B cell (primary cell): ENCODE measurements at regions not wholly inside any gene's neighbourhood (a gene's known extent, or its start where the extent isn't known, plus 50 kb on each side); places are given as distances from the start of the nearest gene placed in this dataset.

ENCODE experiments used
- ATAC-seq: fragments of 200-7000 bp; cut with Tn5 transposase; one replicate; pipeline ENCODE4 v1.10.0; 2021; ENCODE audit warnings: low read depth, mild to moderate bottlenecking, moderate number of reproducible peaks, moderate library complexity
- CTCF ChIA-PET: fragments of 350-600 bp; sonication (Branson Sonifier 250); formaldehyde crosslinking; loops from one replicate; lab custom pipeline; 2021; ENCODE audit warnings: antibody characterized with exemption, inconsistent platforms; lab: Charles Lee
- POLR2A ChIA-PET: fragments of 350-600 bp; sonication (Branson Sonifier 250); formaldehyde crosslinking; loops from one replicate; lab custom pipeline; 2021; ENCODE audit warnings: antibody characterized with exemption; lab: Charles Lee
- DNase-seq: peaks from one replicate; pipeline ENCODE4 v3.0.0; 2013
- H2AFZ ChIP-seq: 2 replicates; pipeline ENCODE4 v1.6.1; 2012; ENCODE audit warnings: mild to moderate bottlenecking, low read depth, low read length; ENCODE audit not compliant: insufficient read depth, poor library complexity, severe bottlenecking
- H3K27ac ChIP-seq, 2 donors: 1 replicate in 1 of 2; 2 replicates in 1 of 2; pipeline ENCODE4 v1.5.1; 2012 to 2013; ENCODE audit warnings: low read length in 2 of 2, mild to moderate bottlenecking in 2 of 2, moderate library complexity in 1 of 2
- H3K27me3 ChIP-seq, 4 experiments: fragments of 200-600 bp in 1 of 4; sonication (generic) in 1 of 4; replicated peaks in 1 of 4; 1 replicate in 2 of 4; 2 replicates in 2 of 4; pipeline versions ENCODE4 v1.6.1 to v1.7.0; 2013 to 2016; ENCODE audit warnings: low read length in 3 of 4, mild to moderate bottlenecking in 2 of 4, mixed read lengths in 1 of 4, moderate library complexity in 1 of 4; ENCODE audit not compliant: insufficient read depth in 4 of 4, control insufficient read depth in 3 of 4; ENCODE audit errors: control extremely low read depth in 1 of 4
- H3K36me3 ChIP-seq, 2 experiments: replicated peaks in 1 of 2; 1 replicate in 1 of 2; 2 replicates in 1 of 2; pipeline versions ENCODE4 v1.6.1 to v1.7.1; 2013; ENCODE audit warnings: low read length in 1 of 2; ENCODE audit not compliant: insufficient read depth in 2 of 2, control insufficient read depth in 1 of 2; ENCODE audit errors: control extremely low read depth in 1 of 2, extremely low read depth in 1 of 2
- H3K4me1 ChIP-seq, 2 donors: fragments of 200-600 bp in 1 of 2; sonication (generic) in 1 of 2; 1 replicate in 1 of 2; 2 replicates in 1 of 2; pipeline versions ENCODE4 v1.5.1 to v1.6.1; 2013 to 2017; ENCODE audit warnings: low read length in 2 of 2; ENCODE audit not compliant: control insufficient read depth in 2 of 2, insufficient read depth in 2 of 2
- H3K4me2 ChIP-seq: replicated peaks from 2 replicates; pipeline ENCODE3; 2012; ENCODE audit warnings: mild to moderate bottlenecking, low read depth, low read length; ENCODE audit not compliant: poor library complexity, severe bottlenecking
- H3K4me3 ChIP-seq, 5 experiments: fragments of 200-600 bp in 1 of 5; sonication (generic) in 1 of 5; 1 replicate in 3 of 5; 2 replicates in 2 of 5; pipeline versions ENCODE4 v1.5.1 to v1.7.0; 2011 to 2016; ENCODE audit warnings: low read length in 4 of 5, mild to moderate bottlenecking in 4 of 5, low read depth in 2 of 5, control low read depth in 1 of 5, moderate library complexity in 1 of 5; ENCODE audit not compliant: insufficient read depth in 1 of 5; ENCODE audit errors: control extremely low read depth in 1 of 5, extremely low read depth in 1 of 5
- H3K79me2 ChIP-seq: fragments of 200-600 bp; sonication (generic); one replicate; pipeline ENCODE4 v1.6.0; 2016; ENCODE audit warnings: low read length; ENCODE audit not compliant: control insufficient read depth, insufficient read depth
- H3K9ac ChIP-seq: fragments of 200-600 bp; sonication (generic); 2 replicates; pipeline ENCODE4 v1.6.1; 2017; ENCODE audit warnings: mild to moderate bottlenecking, low read length, moderate library complexity
- H3K9me3 ChIP-seq, 3 donors: one replicate each; pipeline versions ENCODE4 v1.6.1 to v1.7.1; 2013; ENCODE audit warnings: low read length in 2 of 3; ENCODE audit not compliant: control insufficient read depth in 2 of 3, insufficient read depth in 1 of 3; ENCODE audit errors: control extremely low read depth in 1 of 3
- H4K20me1 ChIP-seq: 2 replicates; pipeline ENCODE4 v1.6.0; 2012; ENCODE audit warnings: mild to moderate bottlenecking, low read length; ENCODE audit not compliant: insufficient read depth, control insufficient read depth, poor library complexity, severe bottlenecking
- H3K27ac Mint-ChIP-seq: one replicate; pipeline ENCODE4 v1.8.0; 2021; ENCODE audit warnings: mixed read lengths
- H3K27me3 Mint-ChIP-seq: one replicate; pipeline ENCODE4 v1.8.0; 2021; ENCODE audit warnings: mixed read lengths
- H3K4me1 Mint-ChIP-seq: one replicate; pipeline ENCODE4 v1.8.0; 2021; ENCODE audit warnings: mixed read lengths
- H3K4me3 Mint-ChIP-seq: one replicate; pipeline ENCODE4 v1.8.0; 2021; ENCODE audit warnings: mixed read lengths
- H3K9me3 Mint-ChIP-seq: one replicate; pipeline ENCODE4 v1.8.0; 2022; ENCODE audit warnings: mixed read lengths; ENCODE audit not compliant: insufficient read depth
- EZH2 ChIP-seq: IDR thresholded peaks from 2 replicates; pipeline ENCODE4 v1.6.1; 2012; ENCODE audit warnings: borderline replicate concordance, low read depth, mild to moderate bottlenecking, moderate library complexity, low read length; ENCODE audit not compliant: insufficient read depth, poor library complexity, severe bottlenecking
- WGBS: methylation state at CpG from one replicate; pipeline ENCODE4 v1.1.5; 2013; ENCODE audit warnings: missing lambda C conversion rate; ENCODE audit not compliant: insufficient coverage; 5-methylcytosine and 5-hydroxymethylcytosine counted together
- intact Hi-C: fragments of 100-400 bp; cut with micrococcal nuclease; formaldehyde crosslinking; loops from one replicate; pipeline ENCODE4 v1.10.0; 2022
- TF ChIP-seq, protein P1 (sequence below): fragments of 200-600 bp; IDR thresholded peaks from one replicate; pipeline ENCODE4 v1.8.0; 2022; ENCODE audit warnings: antibody characterized with exemption, mild to moderate bottlenecking

DNA sequence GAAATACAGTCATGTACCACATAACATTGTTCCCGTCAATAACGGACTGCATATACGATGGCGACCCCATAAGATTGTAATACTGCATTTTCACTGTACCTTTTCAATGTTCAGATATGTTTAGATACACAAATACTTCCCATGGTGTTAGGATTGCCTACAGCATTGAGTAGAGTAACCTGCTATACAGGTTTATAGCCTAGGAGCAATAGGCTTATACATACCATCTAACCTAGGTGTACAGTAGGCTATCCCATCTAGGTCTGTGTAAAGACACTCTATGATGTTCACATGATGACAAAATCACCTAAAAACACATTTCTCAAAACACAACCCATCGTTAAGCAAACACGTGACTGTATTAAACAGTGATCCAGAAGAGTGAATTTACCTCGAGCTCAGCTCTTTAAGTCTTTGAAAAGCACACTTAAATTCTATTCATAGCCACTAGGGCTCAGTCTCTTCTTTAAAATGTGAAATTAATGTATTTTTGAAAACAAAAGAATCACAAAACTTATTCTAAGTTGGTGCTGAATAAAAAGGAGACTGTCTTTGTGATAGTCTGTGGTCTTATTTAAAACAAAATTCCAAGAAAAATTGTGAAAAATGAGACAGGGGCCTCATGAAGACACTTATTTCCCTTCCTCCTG lies 239.1 kb upstream of the ARID2 start:
- peaks cover 0 to 4% (median 0%) of the 10 kb centered on the region in 4 experiments for H3K27me3 ChIP-seq
- no peak overlapping the region for H2AFZ ChIP-seq
- Mint-ChIP-seq H3K27ac (no peak overlapping the region), H3K4me1 (no peaks in the 10 kb centered on the region), H3K27me3 (peaks cover 8% of the 10 kb centered on the region), H3K4me3 (no peak overlapping the region), H3K9me3 (peaks cover 3% of the 10 kb centered on the region)
- no peaks in the 10 kb centered on the region for H4K20me1 ChIP-seq
- H3K27ac ChIP-seq: no peak overlapping the region
- peaks cover 0 to 7% (median 0%) of the 10 kb centered on the region in 3 donors for H3K9me3 ChIP-seq
- H3K4me3 ChIP-seq: no peak overlapping the region
- ATAC-seq: no peak
- ChIA-PET POLR2A (no interaction called here), CTCF (no interaction called here)
- no peak for TF ChIP-seq EZH2
- TF ChIP-seq, protein P1, sequence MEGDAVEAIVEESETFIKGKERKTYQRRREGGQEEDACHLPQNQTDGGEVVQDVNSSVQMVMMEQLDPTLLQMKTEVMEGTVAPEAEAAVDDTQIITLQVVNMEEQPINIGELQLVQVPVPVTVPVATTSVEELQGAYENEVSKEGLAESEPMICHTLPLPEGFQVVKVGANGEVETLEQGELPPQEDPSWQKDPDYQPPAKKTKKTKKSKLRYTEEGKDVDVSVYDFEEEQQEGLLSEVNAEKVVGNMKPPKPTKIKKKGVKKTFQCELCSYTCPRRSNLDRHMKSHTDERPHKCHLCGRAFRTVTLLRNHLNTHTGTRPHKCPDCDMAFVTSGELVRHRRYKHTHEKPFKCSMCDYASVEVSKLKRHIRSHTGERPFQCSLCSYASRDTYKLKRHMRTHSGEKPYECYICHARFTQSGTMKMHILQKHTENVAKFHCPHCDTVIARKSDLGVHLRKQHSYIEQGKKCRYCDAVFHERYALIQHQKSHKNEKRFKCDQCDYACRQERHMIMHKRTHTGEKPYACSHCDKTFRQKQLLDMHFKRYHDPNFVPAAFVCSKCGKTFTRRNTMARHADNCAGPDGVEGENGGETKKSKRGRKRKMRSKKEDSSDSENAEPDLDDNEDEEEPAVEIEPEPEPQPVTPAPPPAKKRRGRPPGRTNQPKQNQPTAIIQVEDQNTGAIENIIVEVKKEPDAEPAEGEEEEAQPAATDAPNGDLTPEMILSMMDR: no peak
- intact Hi-C loops: no loop called here
- no peak for DNase-seq
- no peaks in the 10 kb centered on the region for H3K4me1 ChIP-seq
- 60% methylated on average over 1 of the region's 7 CpGs for WGBS
- no peaks in the 10 kb centered on the region for H3K36me3 ChIP-seq
- no peak overlapping the region for H3K9ac ChIP-seq
- no peak overlapping the region for H3K4me2 ChIP-seq
- H3K79me2 ChIP-seq: no peaks in the 10 kb centered on the region

DNA sequence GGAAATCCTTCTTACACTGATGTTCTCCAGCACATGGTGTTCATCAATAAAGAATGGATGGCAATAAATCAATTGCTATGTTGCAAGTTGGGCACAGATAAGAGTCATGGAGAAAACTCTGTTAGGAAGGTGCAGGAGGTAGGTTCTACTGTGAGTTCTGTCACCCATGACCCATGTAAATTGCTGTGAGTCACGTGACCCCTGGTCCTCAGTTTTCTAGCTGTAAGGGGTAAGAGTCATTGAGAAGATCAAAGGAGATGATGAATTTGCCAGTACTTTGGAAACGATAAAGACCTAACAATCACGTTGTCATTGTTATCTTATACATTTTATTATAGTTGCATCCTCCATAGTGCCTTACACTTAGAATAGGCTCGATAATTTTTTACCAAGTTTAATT lies 235.2 kb upstream of the ARID2 start:
- H3K4me3 Mint-ChIP-seq: no peak overlapping the region
- ChIA-PET CTCF (no interaction called here), POLR2A (no interaction called here)
- H3K4me1 ChIP-seq: no peaks in the 10 kb centered on the region
- peaks cover 0 to 7% (median 0%) of the 10 kb centered on the region in 3 donors for H3K9me3 ChIP-seq
- H3K4me2 ChIP-seq: no peak overlapping the region
- peaks cover 3% of the 10 kb centered on the region for H3K9me3 Mint-ChIP-seq
- DNase-seq (no peak), ATAC-seq (no peak)
- no peak overlapping the region for H2AFZ ChIP-seq
- H3K27ac Mint-ChIP-seq: no peak overlapping the region
- no peaks in the 10 kb centered on the region for H3K79me2 ChIP-seq
- H3K36me3 ChIP-seq: no peaks in the 10 kb centered on the region
- H3K27me3 ChIP-seq: peaks cover 0 to 4% (median 0%) of the 10 kb centered on the region in 4 experiments
- no peak overlapping the region for H3K9ac ChIP-seq
- no peak overlapping the region for H3K27ac ChIP-seq
- no peak overlapping the region for H3K4me3 ChIP-seq
- H3K27me3 Mint-ChIP-seq: peaks cover 12% of the 10 kb centered on the region
- TF ChIP-seq EZH2: no peak
- TF ChIP-seq, protein P1: no peak
- intact Hi-C loops: no loop called here
- no CpG with 5 or more reads among the region's 4 CpGs for WGBS
- H3K4me1 Mint-ChIP-seq: no peaks in the 10 kb centered on the region
- H4K20me1 ChIP-seq: no peaks in the 10 kb centered on the region
